ENCODE measurements at regions not wholly inside any gene's neighbourhood (a gene's known extent, or its start where the extent isn't known, plus 50 kb on each side); places are given as distances from the start of the nearest gene placed in this dataset.

GRCh38 chr4:143286701-143287571 lies 49.7 kb upstream of the GAB1 start:
- H3K27me3 ChIP-seq (ENCODE audit: insufficient read depth, low read depth, severe bottlenecking): no peaks in the 10 kb centered on the region
- H3K4me3 ChIP-seq (ENCODE audit: low read depth, low read length): no peak overlapping the region
- no peak for TF ChIP-seq CTCF (IDR thresholded peaks at IDR 0.05; ENCODE audit: low read depth, low read length)
- H3K9me3 ChIP-seq (ENCODE audit: severe bottlenecking): no peaks in the 10 kb centered on the region
- no peak for DNase-seq
- no peak overlapping the region for H3K27ac ChIP-seq
- H3K36me3 ChIP-seq: no peaks in the 10 kb centered on the region
